Natural killer cell (primary cell): ENCODE measurements at regions not wholly inside any gene's neighbourhood (a gene's known extent, or its start where the extent isn't known, plus 50 kb on each side); places are given as distances from the start of the nearest gene placed in this dataset.

Source experiments
- ATAC-seq, 3 donors: fragments of 150-1000 bp in 2 of 3; fragments of 200-7000 bp in 1 of 3; cut with Tn5 transposase; 1 replicate in 1 of 3; 2 replicates in 2 of 3; pipeline ENCODE4 v1.10.0; 2021; ENCODE audit warnings: mild to moderate bottlenecking in 2 of 3, moderate library complexity in 2 of 3
- DNase-seq, 2 donors: peaks; one replicate each; pipeline versions ENCODE4 v3.0.0 to v3.0.0-alpha.2; 2013 to 2021; ENCODE audit warnings: mixed read lengths in 1 of 2
- H3K27ac ChIP-seq: one replicate; pipeline ENCODE4 v1.5.1; 2013; ENCODE audit warnings: mild to moderate bottlenecking, low read length
- H3K27me3 ChIP-seq: one replicate; pipeline ENCODE4 v1.6.1; 2013; ENCODE audit warnings: low read length; ENCODE audit not compliant: control insufficient read depth, insufficient read depth
- H3K36me3 ChIP-seq: one replicate; pipeline ENCODE4 v1.6.1; 2013; ENCODE audit warnings: low read length; ENCODE audit not compliant: control insufficient read depth, insufficient read depth
- H3K4me1 ChIP-seq: one replicate; pipeline ENCODE4 v1.6.1; 2013; ENCODE audit warnings: low read length; ENCODE audit not compliant: control insufficient read depth, insufficient read depth
- H3K4me3 ChIP-seq: one replicate; pipeline ENCODE4 v1.5.1; 2013; ENCODE audit warnings: low read length
- H3K9me3 ChIP-seq: one replicate; pipeline ENCODE4 v1.6.1; 2013; ENCODE audit warnings: low read length; ENCODE audit not compliant: control insufficient read depth, insufficient read depth
- H3K27ac Mint-ChIP-seq, 2 donors: one replicate each; pipeline ENCODE4 v1.8.0; 2022; ENCODE audit warnings: mild to moderate bottlenecking in 2 of 2, mixed read lengths in 2 of 2, moderate library complexity in 1 of 2
- H3K27me3 Mint-ChIP-seq, 2 donors: one replicate each; pipeline ENCODE4 v1.8.0; 2022; ENCODE audit warnings: low read depth in 2 of 2, mixed read lengths in 2 of 2
- H3K36me3 Mint-ChIP-seq: one replicate; pipeline ENCODE4 v1.8.0; 2022; ENCODE audit warnings: mixed read lengths
- H3K4me1 Mint-ChIP-seq, 2 donors: one replicate each; pipeline ENCODE4 v1.8.0; 2022; ENCODE audit warnings: mixed read lengths in 2 of 2
- H3K4me3 Mint-ChIP-seq: one replicate; pipeline ENCODE4 v1.8.0; 2022; ENCODE audit warnings: mild to moderate bottlenecking, moderate library complexity, mixed read lengths
- H3K9me3 Mint-ChIP-seq, 2 donors: one replicate each; pipeline ENCODE4 v1.8.0; 2022; ENCODE audit warnings: mixed read lengths in 2 of 2
- WGBS: methylation state at CpG from one replicate; pipeline ENCODE4 v1.1.7; 2013; ENCODE audit warnings: missing lambda C conversion rate; ENCODE audit not compliant: insufficient coverage; 5-methylcytosine and 5-hydroxymethylcytosine counted together
- intact Hi-C: fragments of 100-400 bp; cut with micrococcal nuclease; formaldehyde crosslinking; loops from one replicate; pipeline ENCODE4 v1.14.2; 2022
- TF ChIP-seq, protein P1 (sequence below): fragments of 200-600 bp; IDR thresholded peaks from one replicate; pipeline ENCODE4 v1.8.0; 2022; ENCODE audit warnings: antibody characterized with exemption

DNA sequence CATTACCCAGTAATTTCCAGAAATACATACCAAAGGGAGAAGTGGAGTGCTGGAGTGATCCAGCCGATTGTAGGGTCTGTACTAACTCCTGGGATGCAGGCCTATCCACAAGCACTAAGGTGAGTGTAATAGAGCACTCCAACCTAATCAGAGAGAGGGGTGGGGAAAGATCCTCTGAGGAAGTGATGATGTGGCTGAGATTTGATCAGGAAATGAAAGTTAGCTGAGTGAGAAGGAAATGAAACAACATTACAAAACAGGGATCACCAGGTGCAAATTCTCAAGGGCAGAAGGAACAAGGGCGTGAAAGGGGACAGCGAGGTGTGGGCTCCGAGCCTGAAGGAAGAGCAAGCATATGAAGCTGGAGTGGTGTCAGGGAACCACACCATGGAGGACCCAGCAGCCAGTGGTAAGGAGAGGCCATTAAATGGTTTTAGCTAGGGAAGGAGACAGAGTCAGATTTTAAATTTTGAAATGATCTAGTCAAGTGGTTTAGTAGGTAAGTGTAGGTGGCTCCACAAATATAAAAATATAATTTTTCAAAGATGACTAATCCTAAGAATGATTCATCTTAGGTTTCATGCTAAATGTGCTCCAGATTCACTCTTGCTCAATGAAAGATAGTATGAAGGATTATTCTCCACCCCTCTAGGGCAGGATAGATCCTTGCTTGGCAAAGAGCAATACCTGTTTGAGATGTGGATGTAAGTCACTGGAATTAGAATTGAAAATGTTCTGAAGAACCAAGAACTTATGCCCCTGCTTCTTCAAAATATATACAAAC lies 348.7 kb downstream of the TBL1XR1 start:
- Mint-ChIP-seq H3K4me1 (no peaks in the 10 kb centered on the region), H3K36me3 (no peaks in the 10 kb centered on the region), H3K9me3 (peaks cover 0 to under 1% of the 10 kb centered on the region in 2 donors), H3K27ac (no peak overlapping the region), H3K27me3 (peaks cover 0 to 1% of the 10 kb centered on the region in 2 donors), H3K4me3 (no peak overlapping the region)
- no peak overlapping the region for H3K27ac ChIP-seq
- no peak for ATAC-seq
- H3K27me3 ChIP-seq: no peaks in the 10 kb centered on the region
- DNase-seq: no peak
- H3K9me3 ChIP-seq: no peaks in the 10 kb centered on the region
- TF ChIP-seq, protein P1, sequence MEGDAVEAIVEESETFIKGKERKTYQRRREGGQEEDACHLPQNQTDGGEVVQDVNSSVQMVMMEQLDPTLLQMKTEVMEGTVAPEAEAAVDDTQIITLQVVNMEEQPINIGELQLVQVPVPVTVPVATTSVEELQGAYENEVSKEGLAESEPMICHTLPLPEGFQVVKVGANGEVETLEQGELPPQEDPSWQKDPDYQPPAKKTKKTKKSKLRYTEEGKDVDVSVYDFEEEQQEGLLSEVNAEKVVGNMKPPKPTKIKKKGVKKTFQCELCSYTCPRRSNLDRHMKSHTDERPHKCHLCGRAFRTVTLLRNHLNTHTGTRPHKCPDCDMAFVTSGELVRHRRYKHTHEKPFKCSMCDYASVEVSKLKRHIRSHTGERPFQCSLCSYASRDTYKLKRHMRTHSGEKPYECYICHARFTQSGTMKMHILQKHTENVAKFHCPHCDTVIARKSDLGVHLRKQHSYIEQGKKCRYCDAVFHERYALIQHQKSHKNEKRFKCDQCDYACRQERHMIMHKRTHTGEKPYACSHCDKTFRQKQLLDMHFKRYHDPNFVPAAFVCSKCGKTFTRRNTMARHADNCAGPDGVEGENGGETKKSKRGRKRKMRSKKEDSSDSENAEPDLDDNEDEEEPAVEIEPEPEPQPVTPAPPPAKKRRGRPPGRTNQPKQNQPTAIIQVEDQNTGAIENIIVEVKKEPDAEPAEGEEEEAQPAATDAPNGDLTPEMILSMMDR: no peak
- intact Hi-C loops: no loop called here
- 80% methylated on average over 3 of the region's 4 CpGs for WGBS
- no peaks in the 10 kb centered on the region for H3K4me1 ChIP-seq
- no peaks in the 10 kb centered on the region for H3K36me3 ChIP-seq
- H3K4me3 ChIP-seq: no peak overlapping the region

DNA sequence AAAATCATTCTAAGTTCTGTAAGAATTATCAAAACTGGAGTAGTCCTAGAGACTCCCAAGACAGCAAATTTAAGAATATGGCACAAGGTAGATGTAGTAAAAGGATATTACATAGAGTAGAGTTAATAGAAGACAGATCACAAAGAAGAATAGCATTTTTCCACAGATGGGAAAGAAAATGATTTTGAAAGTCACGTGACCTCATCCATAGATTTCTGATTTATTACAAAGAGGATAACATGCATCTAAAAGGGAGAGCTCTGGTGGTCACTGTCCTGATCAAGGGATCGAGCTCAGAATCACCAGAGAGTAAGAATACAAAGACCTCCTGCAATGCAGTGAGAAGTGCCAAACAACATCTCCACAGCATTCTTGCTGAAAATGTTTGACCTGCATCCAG lies 354.4 kb downstream of the TBL1XR1 start:
- no peaks in the 10 kb centered on the region for H3K36me3 ChIP-seq
- TF ChIP-seq, protein P1: no peak
- no peaks in the 10 kb centered on the region for H3K4me1 ChIP-seq
- Mint-ChIP-seq H3K27me3 (no peaks in the 10 kb centered on the region), H3K4me3 (no peak overlapping the region), H3K27ac (no peak overlapping the region), H3K4me1 (no peaks in the 10 kb centered on the region), H3K36me3 (no peaks in the 10 kb centered on the region), H3K9me3 (peaks cover 0 to 4% of the 10 kb centered on the region in 2 donors)
- WGBS: 85% methylated on average over 1 of the region's 2 CpGs
- H3K27ac ChIP-seq: no peak overlapping the region
- H3K4me3 ChIP-seq: no peak overlapping the region
- intact Hi-C loops: no loop called here
- no peaks in the 10 kb centered on the region for H3K9me3 ChIP-seq
- peaks cover 2% of the 10 kb centered on the region for H3K27me3 ChIP-seq
- DNase-seq (no peak), ATAC-seq (no peak)

DNA sequence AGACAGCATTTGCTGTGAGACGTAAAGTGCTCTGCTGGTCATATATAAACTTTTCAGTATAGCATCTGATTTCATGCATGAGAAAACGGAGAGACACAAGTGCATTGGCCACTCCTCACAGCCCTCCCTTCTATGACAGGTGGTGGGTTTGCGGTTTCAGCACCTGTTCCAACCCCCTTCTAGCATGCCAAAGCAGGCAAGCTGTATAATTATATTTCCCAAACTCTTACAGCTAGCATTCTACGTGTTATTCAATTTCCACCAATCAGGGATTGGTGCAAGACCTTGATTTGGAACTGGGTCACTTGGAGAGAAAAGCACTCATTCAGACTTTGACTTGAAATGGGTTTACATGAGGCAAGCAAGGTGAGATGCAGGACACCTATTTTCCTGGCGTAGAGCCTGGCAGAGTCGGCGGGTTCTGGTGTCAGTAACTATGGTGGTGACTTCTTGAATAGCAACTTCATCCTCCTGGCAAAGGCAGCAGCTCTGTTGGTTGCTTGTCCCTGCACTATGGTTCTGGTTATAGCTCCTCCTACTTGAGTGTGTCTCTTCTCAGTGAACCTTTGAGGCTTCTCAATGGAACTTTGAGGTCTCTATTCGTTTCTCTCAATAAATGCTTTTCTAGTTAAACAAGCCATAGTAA lies 356.5 kb downstream of the TBL1XR1 start:
- Histone ChIP-seq H3K27me3 (peaks cover 2% of the 10 kb centered on the region), H3K4me3 (no peak overlapping the region), H3K36me3 (no peaks in the 10 kb centered on the region), H3K4me1 (no peaks in the 10 kb centered on the region), H3K27ac (no peak overlapping the region), H3K9me3 (no peaks in the 10 kb centered on the region)
- H3K4me3 Mint-ChIP-seq: no peak overlapping the region
- H3K27ac Mint-ChIP-seq: no peak overlapping the region
- H3K9me3 Mint-ChIP-seq: peaks cover 0 to 4% of the 10 kb centered on the region in 2 donors
- DNase-seq (no peak), ATAC-seq (no peak)
- 89% methylated on average over 7 of the region's 8 CpGs for WGBS
- H3K27me3 Mint-ChIP-seq: no peaks in the 10 kb centered on the region
- TF ChIP-seq, protein P1: no peak
- H3K4me1 Mint-ChIP-seq: no peaks in the 10 kb centered on the region
- intact Hi-C loops: no loop called here
- no peaks in the 10 kb centered on the region for H3K36me3 Mint-ChIP-seq
